Natural killer cell (primary cell): ENCODE measurements at regions not wholly inside any gene's neighbourhood (a gene's known extent, or its start where the extent isn't known, plus 50 kb on each side); places are given as distances from the start of the nearest gene placed in this dataset.

Source experiments
- ATAC-seq, 3 donors: fragments of 150-1000 bp in 2 of 3; fragments of 200-7000 bp in 1 of 3; cut with Tn5 transposase; 1 replicate in 1 of 3; 2 replicates in 2 of 3; pipeline ENCODE4 v1.10.0; 2021; ENCODE audit warnings: mild to moderate bottlenecking in 2 of 3, moderate library complexity in 2 of 3
- DNase-seq, 2 donors: peaks; one replicate each; pipeline versions ENCODE4 v3.0.0 to v3.0.0-alpha.2; 2013 to 2021; ENCODE audit warnings: mixed read lengths in 1 of 2
- H3K27ac ChIP-seq: one replicate; pipeline ENCODE4 v1.5.1; 2013; ENCODE audit warnings: mild to moderate bottlenecking, low read length
- H3K27me3 ChIP-seq: one replicate; pipeline ENCODE4 v1.6.1; 2013; ENCODE audit warnings: low read length; ENCODE audit not compliant: control insufficient read depth, insufficient read depth
- H3K36me3 ChIP-seq: one replicate; pipeline ENCODE4 v1.6.1; 2013; ENCODE audit warnings: low read length; ENCODE audit not compliant: control insufficient read depth, insufficient read depth
- H3K4me1 ChIP-seq: one replicate; pipeline ENCODE4 v1.6.1; 2013; ENCODE audit warnings: low read length; ENCODE audit not compliant: control insufficient read depth, insufficient read depth
- H3K4me3 ChIP-seq: one replicate; pipeline ENCODE4 v1.5.1; 2013; ENCODE audit warnings: low read length
- H3K9me3 ChIP-seq: one replicate; pipeline ENCODE4 v1.6.1; 2013; ENCODE audit warnings: low read length; ENCODE audit not compliant: control insufficient read depth, insufficient read depth
- H3K27ac Mint-ChIP-seq, 2 donors: one replicate each; pipeline ENCODE4 v1.8.0; 2022; ENCODE audit warnings: mild to moderate bottlenecking in 2 of 2, mixed read lengths in 2 of 2, moderate library complexity in 1 of 2
- H3K27me3 Mint-ChIP-seq, 2 donors: one replicate each; pipeline ENCODE4 v1.8.0; 2022; ENCODE audit warnings: low read depth in 2 of 2, mixed read lengths in 2 of 2
- H3K36me3 Mint-ChIP-seq: one replicate; pipeline ENCODE4 v1.8.0; 2022; ENCODE audit warnings: mixed read lengths
- H3K4me1 Mint-ChIP-seq, 2 donors: one replicate each; pipeline ENCODE4 v1.8.0; 2022; ENCODE audit warnings: mixed read lengths in 2 of 2
- H3K4me3 Mint-ChIP-seq: one replicate; pipeline ENCODE4 v1.8.0; 2022; ENCODE audit warnings: mild to moderate bottlenecking, moderate library complexity, mixed read lengths
- H3K9me3 Mint-ChIP-seq, 2 donors: one replicate each; pipeline ENCODE4 v1.8.0; 2022; ENCODE audit warnings: mixed read lengths in 2 of 2
- WGBS: methylation state at CpG from one replicate; pipeline ENCODE4 v1.1.7; 2013; ENCODE audit warnings: missing lambda C conversion rate; ENCODE audit not compliant: insufficient coverage; 5-methylcytosine and 5-hydroxymethylcytosine counted together
- intact Hi-C: fragments of 100-400 bp; cut with micrococcal nuclease; formaldehyde crosslinking; loops from one replicate; pipeline ENCODE4 v1.14.2; 2022
- TF ChIP-seq, protein P1 (sequence below): fragments of 200-600 bp; IDR thresholded peaks from one replicate; pipeline ENCODE4 v1.8.0; 2022; ENCODE audit warnings: antibody characterized with exemption

DNA sequence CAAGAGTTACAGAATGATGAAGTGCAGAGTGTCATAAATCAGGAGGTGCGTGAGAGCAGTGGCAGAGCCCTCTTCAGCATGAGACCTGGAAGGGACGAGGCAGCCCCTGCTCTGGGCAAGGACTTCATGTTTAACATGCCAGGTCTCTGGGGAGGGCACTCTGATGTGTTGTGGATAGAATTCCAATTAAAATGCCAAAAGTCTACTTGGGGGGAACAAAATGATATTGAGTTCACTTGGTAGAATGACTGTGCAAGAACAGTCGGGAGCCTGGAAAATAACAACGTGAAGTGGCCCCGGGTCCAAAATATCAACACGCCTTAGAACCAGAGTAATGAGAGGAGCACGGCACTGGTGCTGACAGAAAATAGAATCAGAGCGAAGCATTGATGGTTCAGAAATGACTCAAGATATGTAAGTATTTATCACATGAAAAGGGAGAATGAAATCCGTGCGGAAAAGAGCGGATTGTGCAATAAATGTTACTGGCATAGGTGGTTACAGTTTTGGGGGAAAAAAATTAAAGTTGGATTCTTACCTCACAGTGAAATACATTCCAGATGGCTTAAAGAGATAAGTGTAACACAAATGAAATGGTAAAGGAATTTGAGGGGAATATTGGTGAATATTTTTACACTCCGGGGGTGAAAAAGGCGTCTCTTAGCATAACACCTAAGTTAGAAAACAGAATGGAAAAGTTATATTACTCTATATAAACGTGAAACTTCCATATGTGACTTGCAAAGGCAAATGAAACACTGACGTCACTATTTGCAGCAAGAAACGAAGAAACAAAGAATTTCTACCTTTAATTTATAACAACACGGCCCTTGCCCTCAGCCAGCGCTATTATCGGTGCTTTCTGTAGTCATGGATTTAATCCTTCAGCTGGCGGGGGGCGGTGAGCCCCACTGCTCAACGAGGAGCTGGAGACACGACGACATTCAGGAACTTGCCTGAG is 159.4 kb upstream of the TWIST2 start:
- no peak for DNase-seq
- no peaks in the 10 kb centered on the region for H3K4me1 ChIP-seq
- Mint-ChIP-seq H3K27me3 (peaks cover 16 to 19% of the 10 kb centered on the region in 2 donors), H3K9me3 (no peaks in the 10 kb centered on the region), H3K4me1 (no peaks in the 10 kb centered on the region), H3K36me3 (no peaks in the 10 kb centered on the region), H3K4me3 (no peak overlapping the region), H3K27ac (no peak overlapping the region)
- intact Hi-C loops, result no loop called here
- no peaks in the 10 kb centered on the region for H3K36me3 ChIP-seq
- TF ChIP-seq, protein P1, sequence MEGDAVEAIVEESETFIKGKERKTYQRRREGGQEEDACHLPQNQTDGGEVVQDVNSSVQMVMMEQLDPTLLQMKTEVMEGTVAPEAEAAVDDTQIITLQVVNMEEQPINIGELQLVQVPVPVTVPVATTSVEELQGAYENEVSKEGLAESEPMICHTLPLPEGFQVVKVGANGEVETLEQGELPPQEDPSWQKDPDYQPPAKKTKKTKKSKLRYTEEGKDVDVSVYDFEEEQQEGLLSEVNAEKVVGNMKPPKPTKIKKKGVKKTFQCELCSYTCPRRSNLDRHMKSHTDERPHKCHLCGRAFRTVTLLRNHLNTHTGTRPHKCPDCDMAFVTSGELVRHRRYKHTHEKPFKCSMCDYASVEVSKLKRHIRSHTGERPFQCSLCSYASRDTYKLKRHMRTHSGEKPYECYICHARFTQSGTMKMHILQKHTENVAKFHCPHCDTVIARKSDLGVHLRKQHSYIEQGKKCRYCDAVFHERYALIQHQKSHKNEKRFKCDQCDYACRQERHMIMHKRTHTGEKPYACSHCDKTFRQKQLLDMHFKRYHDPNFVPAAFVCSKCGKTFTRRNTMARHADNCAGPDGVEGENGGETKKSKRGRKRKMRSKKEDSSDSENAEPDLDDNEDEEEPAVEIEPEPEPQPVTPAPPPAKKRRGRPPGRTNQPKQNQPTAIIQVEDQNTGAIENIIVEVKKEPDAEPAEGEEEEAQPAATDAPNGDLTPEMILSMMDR, result no peak
- H3K27me3 ChIP-seq, result no peaks in the 10 kb centered on the region
- H3K9me3 ChIP-seq, result no peaks in the 10 kb centered on the region
- 82% methylated on average over 22 of the region's 24 CpGs for WGBS
- ATAC-seq, result no peak
- H3K27ac ChIP-seq, result no peak overlapping the region
- H3K4me3 ChIP-seq, result no peak overlapping the region

DNA sequence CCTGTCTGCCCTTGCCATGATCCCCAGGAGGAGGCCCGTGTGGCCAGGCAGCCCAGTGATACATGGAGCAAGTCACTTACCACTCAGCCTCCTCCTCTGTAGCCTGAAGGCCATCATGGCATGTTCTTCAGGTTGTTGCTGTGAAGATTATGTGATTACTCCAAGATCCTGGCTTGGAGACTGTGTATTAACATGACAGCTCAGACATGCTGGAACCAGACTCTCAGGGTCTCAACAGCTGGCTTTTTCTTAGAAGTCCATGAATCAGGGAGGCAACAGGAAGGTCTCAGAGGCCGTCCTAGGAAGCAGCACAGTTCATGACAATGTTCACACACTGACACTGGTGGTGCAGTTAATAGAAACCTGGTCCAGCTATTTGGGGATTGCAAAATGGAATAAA is 158.6 kb upstream of the TWIST2 start:
- Mint-ChIP-seq H3K9me3 (no peaks in the 10 kb centered on the region), H3K4me3 (no peak overlapping the region), H3K36me3 (no peaks in the 10 kb centered on the region), H3K27ac (no peak overlapping the region), H3K27me3 (peaks cover 13 to 19% of the 10 kb centered on the region in 2 donors), H3K4me1 (no peaks in the 10 kb centered on the region)
- Histone ChIP-seq H3K36me3 (no peaks in the 10 kb centered on the region), H3K27ac (no peak overlapping the region), H3K4me1 (no peaks in the 10 kb centered on the region), H3K9me3 (no peaks in the 10 kb centered on the region), H3K4me3 (no peak overlapping the region), H3K27me3 (no peaks in the 10 kb centered on the region)
- DNase-seq, result no peak
- intact Hi-C loops, result no loop called here
- TF ChIP-seq, protein P1, result no peak
- ATAC-seq, result no peak
- 81% methylated on average over 2 of the region's 2 CpGs for WGBS

DNA sequence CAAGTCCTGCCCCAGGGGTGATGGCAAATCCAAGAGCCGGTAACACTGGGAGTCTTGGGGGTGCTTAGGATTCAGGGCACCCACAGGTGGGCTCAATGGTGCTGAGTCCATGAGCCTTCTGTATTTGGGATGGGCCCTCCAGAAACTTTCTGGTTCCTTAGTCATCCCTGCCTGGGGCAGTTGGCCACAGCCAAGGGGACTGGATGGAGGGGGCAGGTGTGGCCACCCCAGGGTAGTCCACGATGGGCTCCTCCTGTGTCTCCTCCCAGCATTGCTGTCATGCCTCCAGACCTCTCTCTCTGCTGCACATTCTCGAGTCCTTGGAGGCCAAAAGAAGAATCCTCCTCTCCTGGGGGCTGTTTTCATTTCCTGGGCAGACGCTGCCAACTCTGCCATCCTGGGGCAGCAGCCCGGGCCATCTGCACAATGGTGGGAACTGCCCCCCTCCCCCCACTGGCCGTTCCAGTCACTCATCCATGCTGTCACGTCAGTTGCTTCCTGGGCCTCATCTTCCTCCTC is 158.0 kb upstream of the TWIST2 start:
- H3K4me1 Mint-ChIP-seq, result no peaks in the 10 kb centered on the region
- DNase-seq (no peak), ATAC-seq (no peak)
- no peak overlapping the region for H3K4me3 ChIP-seq
- intact Hi-C loops, result no loop called here
- H3K4me1 ChIP-seq, result no peaks in the 10 kb centered on the region
- peaks cover 15 to 21% of the 10 kb centered on the region in 2 donors for H3K27me3 Mint-ChIP-seq
- H3K36me3 Mint-ChIP-seq, result no peaks in the 10 kb centered on the region
- no peak overlapping the region for H3K4me3 Mint-ChIP-seq
- H3K27ac ChIP-seq, result no peak overlapping the region
- H3K9me3 ChIP-seq, result no peaks in the 10 kb centered on the region
- TF ChIP-seq, protein P1, result no peak
- no peaks in the 10 kb centered on the region for H3K36me3 ChIP-seq
- H3K9me3 Mint-ChIP-seq, result no peaks in the 10 kb centered on the region
- no peaks in the 10 kb centered on the region for H3K27me3 ChIP-seq
- no peak overlapping the region for H3K27ac Mint-ChIP-seq
- WGBS, result 75% methylated on average over 7 of the region's 7 CpGs
